NCI-H82 (cell line): ENCODE measurements at regions not wholly inside any gene's neighbourhood (a gene's known extent, or its start where the extent isn't known, plus 50 kb on each side); places are given as distances from the start of the nearest gene placed in this dataset.
"Not testable (repeated sequence)": the region's sequence is repeated elsewhere in the genome, so short reads cannot be mapped to it uniquely, and the experiment has no call there.

Experiments used
- DNase-seq: peaks from one replicate; lab custom pipeline; 2025; lab: John Stamatoyannopoulos, UW

DNA sequence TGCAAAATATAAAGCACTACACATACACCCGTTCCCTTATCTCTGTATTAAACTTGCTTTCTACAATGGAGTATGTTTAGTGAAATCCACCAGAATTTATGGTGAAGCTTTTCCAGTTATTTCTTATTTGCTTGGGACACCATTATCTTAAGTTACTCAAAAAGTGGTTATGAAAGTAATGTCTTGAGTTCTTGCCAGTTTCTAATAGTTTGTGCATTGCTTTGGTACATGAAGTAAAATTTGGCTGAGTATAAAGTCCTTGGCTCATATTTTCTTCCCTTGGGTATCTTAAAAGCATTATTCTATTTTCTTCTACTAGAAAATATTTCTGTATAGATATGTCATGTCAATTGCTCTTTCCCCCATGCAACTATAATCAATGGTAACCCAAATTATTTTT is 85.2 kb downstream of the POLR1F start:
- no peak for DNase-seq

DNA sequence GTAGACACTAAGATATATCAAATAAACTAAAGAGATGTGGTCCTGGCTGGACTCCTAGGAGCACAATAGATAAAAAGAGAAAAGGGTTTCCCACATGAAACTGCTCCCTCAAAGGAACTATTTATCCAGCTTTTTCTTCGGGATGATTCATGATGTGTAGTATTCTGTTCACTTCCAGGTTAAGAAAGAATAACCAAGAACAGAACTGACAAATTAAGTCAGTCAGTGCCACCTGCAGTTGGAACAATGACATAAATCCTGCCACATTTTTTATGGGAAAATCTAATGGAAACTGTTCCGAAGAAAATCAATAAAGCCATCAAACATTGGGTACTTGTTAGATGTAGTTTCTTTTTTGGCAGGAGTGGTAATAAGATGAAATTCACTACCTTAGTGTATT is 87.1 kb downstream of the POLR1F start:
- peak; percentile 4 for DNase-seq

GRCh38 chr7:19620470-19620869 is 88.4 kb downstream of the POLR1F start:
- DNase-seq, result no peak

- DNase-seq, result no peak
Measured at GRCh38 chr7:19619122-19619521, 89.7 kb downstream of the POLR1F start.

DNA sequence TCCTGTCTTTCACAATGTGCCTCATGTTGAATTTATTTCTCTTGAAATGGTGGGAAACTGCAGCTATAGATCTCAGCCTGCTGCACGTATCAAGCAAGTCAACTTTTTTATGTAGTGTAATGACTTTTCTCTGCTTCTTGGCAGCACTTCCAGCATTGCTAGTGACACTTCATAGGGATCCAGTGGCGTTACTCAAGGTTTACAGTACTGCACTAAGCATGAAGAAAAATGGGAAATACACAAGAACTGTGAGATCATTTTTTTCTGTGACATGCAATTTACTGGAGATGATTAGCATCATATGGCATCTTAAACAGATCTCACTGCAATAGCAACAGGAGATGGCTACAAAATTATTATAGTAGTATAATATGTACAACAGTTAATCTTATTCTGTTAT is 90.9 kb downstream of the POLR1F start:
- no peak for DNase-seq

GRCh38 chr7:19610194-19610943 is 98.5 kb downstream of the POLR1F start:
- no peak for DNase-seq

DNA sequence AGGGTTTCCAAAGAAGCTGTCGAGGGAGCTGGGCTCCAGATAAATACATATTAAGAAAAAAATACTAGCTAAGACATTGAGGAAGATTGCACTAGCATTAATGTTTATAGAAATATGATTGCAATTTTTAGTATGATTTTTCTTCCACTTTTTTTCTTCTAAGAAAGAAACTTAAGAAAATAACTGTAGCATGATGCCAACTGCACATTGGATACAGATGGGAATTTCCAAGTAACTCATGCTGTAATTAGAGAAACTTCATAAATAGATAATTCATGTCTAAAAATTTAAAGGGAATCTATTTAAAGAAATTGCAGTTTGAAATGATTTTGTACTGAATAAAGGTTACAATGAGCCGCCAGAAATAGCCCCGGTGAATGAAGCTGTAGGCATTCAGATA is 119.4 kb downstream of the POLR1F start:
- DNase-seq, result no peak

GRCh38 chr7:19587291-19587690 is 121.5 kb downstream of the POLR1F start:
- peak; percentile 34 for DNase-seq

- no peak for DNase-seq
Measured at GRCh38 chr7:19585761-19586160, 123.1 kb downstream of the POLR1F start.

- DNase-seq, result no peak
Measured at GRCh38 chr7:19575909-19576557, 132.8 kb downstream of the POLR1F start.

DNA sequence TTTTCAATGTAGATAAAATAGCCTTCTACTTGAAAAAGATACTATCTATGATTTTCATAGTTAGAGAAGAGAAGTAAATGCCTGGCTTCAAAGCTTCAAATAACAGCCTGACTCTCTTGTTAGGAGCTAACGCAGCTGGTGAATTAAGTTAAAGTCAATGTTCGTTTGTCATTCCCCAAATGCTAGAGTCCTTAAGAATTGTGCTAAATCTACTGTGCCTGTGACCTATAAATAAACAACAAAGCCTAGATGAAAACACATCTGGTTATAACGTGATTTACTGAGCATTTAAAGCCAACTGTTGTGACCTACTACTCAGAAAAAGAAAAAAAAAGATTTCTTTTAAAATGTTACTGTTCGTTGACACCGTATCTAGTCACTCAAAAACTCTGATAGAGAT is 134.7 kb downstream of the POLR1F start:
- DNase-seq, result no peak

DNA sequence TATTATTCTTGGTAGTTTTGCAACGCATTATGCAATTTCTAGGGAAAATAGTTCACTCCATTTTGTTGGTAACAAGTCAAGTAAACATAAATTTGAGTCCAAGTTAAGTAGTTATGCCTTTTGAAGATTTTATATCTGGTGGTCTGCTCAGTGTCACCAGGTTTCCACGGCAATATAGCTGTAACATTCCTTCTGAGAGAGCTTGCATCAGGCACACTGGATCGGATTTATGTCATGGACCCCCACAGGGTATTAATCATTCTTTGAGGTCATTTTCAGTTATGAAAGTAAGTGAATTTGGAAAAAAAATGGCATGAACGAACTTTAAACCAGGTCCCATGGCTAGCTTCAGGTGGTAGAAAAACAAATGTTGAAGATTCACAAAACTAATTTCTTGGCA is 136.3 kb downstream of the POLR1F start:
- no peak for DNase-seq

- DNase-seq, result no peak
Measured at GRCh38 chr7:19567011-19567410, 141.8 kb downstream of the POLR1F start.

DNA sequence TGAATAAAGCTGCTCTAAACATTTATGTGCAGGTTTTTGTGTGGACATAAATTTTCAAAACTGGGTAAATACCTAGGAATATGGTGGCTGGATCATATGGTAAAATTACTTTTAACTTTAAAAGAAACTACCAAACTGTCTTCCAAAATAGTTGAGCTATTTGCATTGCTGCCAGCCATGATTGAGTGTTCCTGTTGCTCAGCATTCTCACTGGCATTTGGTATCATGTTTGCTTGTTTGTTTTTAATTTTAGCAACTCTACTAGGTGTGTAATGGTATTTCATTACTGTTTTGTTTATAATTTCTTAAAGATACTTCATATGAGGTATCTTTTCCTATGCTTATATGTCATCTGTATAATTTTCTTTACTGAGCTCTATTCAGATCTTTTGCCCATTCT is 143.2 kb downstream of the POLR1F start:
- DNase-seq, result no peak

DNA sequence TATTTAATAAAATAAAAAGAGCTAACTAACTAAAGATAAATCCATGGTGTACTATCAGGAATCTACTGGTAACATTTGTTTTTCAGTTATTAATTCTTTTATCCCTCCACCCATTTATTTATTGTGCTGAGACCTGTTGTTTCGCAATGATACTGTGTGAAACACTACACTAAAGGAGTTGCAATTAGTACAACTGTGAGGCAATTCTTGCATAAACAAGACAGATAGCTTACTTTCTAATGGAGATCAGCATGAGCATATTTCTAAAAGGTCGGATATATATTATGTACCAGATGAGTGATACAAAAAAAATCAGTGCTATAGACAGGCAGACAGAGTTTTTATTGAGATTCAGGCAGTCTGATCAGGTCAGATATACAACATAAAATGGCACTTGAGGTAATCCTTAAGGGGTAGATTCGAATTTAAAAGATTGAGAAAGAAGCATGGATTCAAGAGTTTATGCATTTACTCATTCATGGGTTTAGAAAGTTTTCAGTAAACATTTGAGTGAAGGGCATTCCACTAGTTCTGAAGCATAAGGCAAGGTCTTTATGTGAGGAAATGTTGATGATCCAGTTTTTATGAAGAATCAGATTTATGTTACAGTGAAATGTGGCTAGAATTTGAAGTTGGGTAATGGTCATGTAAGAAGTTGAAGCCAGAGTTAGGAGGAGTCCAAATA is 147.6 kb downstream of the POLR1F start:
- no peak for DNase-seq

- no peak for DNase-seq
Measured at GRCh38 chr7:19560111-19560883, 148.5 kb downstream of the POLR1F start.

DNA sequence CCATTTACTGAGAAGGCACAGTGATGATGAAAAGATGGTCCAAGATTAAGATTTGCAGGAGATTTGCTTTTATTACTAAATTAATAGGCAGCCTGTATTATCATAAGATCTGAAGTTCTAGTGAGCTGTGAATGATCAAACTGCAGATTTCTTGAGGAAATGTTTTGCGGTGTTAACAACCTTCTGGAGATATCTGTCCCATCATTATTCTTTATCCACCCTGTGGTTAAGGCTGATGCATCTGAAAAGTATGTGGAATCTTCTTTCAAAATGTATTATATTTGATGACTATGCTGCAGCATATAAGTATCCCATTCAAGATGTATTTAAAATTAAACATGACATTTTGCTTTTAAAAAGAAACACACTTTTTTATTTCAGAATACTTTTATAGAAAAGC is 150.3 kb downstream of the POLR1F start:
- DNase-seq, result no peak

- DNase-seq, result peak; percentile 38
Measured at GRCh38 chr7:19557726-19558465, 150.9 kb downstream of the POLR1F start.

- DNase-seq, result no peak
Measured at GRCh38 chr7:19554581-19554980, 154.3 kb downstream of the POLR1F start.

DNA sequence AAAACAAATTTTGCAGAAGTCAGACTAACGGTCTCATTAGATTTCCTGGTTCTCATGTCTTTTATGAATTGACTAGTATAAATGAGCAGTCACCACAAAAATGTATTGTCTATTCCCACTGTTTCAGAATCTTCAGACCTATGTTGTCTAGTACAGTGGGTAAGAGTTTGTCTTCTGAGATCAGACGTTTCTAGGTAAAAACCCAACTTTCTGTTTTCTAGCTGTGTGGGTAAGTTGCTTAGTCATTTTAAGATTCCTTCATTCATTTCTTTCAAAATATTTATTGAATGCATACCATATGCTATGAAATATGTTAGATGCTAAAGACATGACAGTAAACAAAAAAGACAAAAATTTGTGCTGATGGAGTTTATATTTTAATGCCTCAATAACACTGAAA is 156.3 kb downstream of the POLR1F start:
- no peak for DNase-seq

GRCh38 chr7:19549246-19549645 is 159.6 kb downstream of the POLR1F start:
- not testable (repeated sequence) for DNase-seq

DNA sequence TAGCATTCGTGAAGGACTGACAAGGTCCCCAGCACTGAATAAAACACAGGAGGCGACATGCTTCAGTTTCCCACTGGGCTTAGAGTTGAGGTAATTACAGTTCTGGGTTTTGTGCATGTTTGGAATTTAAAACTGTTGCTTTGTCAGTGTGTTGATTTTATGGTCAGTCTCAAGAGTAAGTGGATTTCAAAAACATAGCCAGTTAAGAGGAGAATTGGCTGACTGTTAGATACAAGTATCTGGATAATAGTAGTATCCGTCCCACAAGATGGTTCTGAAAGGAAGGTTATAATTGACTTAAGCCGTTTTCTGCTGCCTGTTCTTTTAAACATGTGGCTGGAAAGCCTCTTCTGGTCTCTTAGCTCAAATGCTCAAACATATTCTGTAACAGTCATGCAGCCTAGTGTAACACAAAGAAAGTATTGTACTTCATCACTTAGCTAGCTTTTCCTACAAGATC is 170.9 kb downstream of the POLR1F start:
- peak; percentile 44 for DNase-seq
